ENCODE measurements at regions not wholly inside any gene's neighbourhood (a gene's known extent, or its start where the extent isn't known, plus 50 kb on each side); places are given as distances from the start of the nearest gene placed in this dataset.

DNA sequence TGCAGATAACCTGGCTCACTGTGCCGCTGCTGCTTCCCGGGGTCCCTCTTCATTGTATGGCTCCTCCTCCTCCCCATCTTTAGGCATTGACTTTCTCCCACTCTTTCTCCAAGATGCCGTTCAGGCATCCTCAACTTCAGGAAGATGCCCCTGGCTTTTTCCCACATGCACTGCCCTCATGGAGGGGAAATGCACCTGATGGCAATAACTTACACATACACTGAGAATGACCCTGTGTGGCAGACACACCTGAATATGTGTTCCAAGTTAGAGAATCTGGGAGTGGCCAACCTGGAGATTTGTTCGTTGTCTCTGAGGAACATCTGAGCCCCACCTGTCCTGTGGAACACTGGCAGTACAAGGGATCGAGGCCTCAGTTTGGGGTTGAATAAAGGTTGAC, 273.9 kb upstream of the CHD6 start:
- DNase-seq (ENCODE audit: low spot score): no peak

GRCh38 chr20:41889844-41890224, 271.7 kb upstream of the CHD6 start:
- intact Hi-C loops (cut with DNase I): no loop called here
- no peak for DNase-seq (ENCODE audit: low spot score)

More for the DNA sequence above, 273.9 kb upstream of the CHD6 start:
- intact Hi-C loops (cut with DNase I): no loop called here

DNA sequence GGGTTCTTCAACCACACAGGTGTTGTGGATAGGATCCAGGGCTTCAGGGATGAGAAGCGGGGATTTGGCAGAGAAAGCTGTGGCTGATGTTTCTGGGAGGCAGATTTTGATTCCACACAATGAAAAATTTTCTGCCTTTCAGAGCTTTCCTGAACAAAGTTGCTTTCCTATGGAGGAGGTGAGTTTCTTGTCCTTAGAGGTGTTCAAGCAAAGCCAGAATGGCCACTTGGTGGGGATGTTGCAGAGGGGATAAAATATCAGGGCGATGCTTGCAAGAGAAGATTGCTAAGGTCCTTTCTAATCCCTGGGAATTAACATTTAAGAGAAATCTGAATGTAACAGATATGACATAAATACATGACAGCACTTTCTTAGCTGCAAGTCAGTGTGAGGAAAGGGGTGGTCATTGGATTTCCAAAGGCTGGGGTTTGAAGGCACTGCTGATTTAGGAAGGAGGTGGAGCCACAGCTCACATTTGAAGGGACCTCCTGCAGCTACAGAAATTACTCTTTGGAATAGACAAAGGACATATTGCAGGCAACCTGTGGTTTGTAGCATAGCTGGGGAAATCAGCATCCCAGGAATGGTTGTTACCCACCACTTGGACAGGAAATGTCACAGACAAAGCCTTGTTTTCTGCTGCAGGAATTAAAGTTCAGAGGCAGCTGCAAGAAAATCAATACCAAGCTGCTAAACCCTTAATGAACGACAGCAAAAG, 271.1 kb upstream of the CHD6 start:
- DNase-seq (ENCODE audit: low spot score): no peak
- intact Hi-C loops (cut with DNase I): no loop called here

DNA sequence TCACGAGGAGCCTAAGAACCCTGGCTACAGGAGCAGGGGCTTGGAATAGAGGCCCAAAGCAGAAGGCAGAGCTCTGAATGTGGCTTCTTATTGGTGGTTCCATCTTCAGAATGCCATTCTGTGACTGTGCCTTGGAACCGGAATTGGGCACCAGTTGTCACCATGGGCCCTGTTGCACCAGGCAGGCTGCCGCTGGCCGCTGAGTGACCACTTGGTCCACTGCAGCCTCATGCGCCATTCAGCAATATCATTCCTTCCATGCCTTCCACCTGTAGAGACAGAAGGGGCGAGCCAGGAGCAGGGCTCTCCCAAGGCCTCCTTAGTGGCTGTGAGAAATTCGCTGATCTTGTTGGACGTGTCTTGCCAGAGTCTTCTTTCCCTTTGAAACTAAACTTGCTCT, 270.3 kb upstream of the CHD6 start:
- DNase-seq (ENCODE audit: low spot score): no peak
- intact Hi-C loops (cut with DNase I): no loop called here

- no peak for DNase-seq (ENCODE audit: low spot score)
- intact Hi-C loops (cut with DNase I): no loop called here
Observed at GRCh38 chr20:41887500-41887899, 269.3 kb upstream of the CHD6 start.

DNA sequence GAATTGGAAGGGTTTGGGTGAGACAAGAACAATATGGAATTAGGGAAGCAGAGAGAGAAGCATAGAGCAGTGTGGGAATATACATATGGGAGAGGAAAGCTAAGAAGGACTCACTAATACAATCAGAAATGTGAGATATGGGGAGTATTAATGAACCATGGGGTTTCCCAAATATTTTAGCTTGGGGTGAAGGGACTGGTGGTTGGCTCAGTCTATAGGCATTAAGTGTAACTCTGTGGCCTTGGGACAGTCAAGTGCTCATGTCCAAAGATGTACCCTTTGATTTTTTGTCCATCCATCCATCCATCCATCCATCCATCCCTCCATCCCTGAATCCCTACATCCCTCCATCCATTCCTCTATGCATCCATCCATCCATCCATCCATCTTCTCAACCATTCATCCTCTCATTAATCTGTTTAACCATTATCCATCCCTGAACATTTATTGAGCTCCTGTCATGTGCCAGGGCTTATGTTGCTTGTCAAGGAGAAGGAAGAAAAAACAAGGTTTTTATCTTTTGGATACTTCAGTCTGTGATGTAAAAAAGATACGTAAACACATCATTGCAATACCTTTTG, 263.4 kb upstream of the CHD6 start:
- intact Hi-C loops (cut with DNase I): no loop called here
- no peak for DNase-seq (ENCODE audit: low spot score)

- no peak for DNase-seq (ENCODE audit: low spot score)
Observed at GRCh38 chr20:41879123-41879522, 260.9 kb upstream of the CHD6 start.

DNA sequence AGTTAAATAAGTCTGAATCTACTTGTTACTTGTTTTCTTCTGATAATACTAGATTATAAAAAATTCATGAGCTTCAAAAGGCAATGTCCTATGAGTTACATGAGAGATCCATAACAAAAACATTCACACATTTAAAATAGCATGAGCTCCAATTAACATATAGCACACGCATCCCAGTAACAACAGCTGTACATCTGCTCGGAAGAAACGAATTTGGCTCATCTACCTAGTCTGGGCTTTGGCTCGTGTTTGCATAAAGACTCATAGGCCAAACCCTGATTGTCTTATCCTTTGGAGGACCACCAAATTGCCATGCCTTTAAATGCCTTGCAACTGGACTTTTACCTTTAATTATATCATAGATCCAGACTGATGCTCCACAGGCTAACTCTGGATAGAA, 259.7 kb upstream of the CHD6 start:
- DNase-seq (ENCODE audit: low spot score): no peak
- intact Hi-C loops (cut with DNase I): no loop called here

More at GRCh38 chr20:41879123-41879522, 260.9 kb upstream of the CHD6 start:
- intact Hi-C loops (cut with DNase I): no loop called here

DNA sequence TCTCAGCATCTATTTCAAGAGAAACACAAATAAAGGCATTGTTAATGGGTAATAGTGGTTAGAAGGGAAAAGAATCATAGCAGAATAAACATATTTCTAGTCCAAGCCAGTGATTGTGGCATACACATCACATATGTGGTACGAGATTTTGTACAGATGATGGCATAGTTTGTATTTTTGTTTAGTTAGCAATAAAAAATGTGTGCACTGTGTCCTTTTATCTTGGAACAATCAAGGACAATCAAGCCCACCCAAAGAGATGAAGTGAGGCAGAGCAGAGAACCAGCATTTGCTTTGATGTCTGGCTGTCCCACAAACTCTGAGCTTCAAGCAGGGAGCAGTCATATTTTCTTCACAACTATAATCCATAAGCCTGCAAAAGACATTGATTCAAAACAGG, 256.5 kb upstream of the CHD6 start:
- intact Hi-C loops (cut with DNase I): no loop called here

DNA sequence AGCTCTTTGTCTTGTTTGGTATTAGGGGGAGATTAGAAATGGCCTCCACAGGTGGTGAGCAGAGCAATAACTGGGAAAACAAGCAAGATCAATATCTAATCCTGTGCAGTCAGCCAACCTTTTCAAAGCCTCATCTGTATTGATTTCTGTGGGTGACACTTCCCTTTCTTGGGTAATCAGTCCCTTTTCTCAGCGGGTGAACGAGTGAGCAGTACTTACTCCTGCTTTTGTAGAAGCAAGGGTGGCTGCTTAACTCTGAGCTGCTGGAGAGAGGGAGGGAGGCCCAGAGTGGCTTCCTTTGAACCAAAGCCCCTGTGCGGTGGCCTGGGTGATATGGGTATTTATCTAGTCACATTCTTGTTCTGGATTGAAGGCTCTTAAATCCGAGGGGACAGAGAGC, 254.8 kb upstream of the CHD6 start:
- no peak for DNase-seq (ENCODE audit: low spot score)
- intact Hi-C loops (cut with DNase I): no loop called here

More for the DNA sequence above, 256.5 kb upstream of the CHD6 start:
- no peak for DNase-seq (ENCODE audit: low spot score)

GRCh38 chr20:41870869-41871462, 252.8 kb upstream of the CHD6 start:
- intact Hi-C loops (cut with DNase I): no loop called here
- no peak for DNase-seq (ENCODE audit: low spot score)

DNA sequence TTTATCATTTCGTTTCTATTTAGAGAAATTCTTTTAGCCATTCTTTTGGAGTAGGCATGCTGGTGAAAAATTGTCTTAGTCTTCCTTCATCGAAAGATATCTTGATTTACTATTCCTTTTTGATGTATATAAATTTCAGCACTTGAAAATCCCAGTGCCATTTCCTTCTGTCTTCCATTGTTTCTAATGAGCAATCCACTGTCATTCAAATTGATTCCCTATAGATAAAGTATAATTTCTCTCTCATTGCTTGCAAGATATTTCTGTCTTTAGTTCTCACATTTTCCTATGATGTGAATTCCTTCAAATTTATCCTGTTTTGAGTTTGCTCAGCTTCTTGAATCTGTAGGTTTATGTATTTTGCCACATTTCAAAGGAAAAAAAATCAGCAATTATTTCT, 251.1 kb upstream of the CHD6 start:
- no peak for DNase-seq (ENCODE audit: low spot score)
- intact Hi-C loops (cut with DNase I): no loop called here

GRCh38 chr20:41865938-41866337, 247.8 kb upstream of the CHD6 start:
- no peak for DNase-seq (ENCODE audit: low spot score)
- intact Hi-C loops (cut with DNase I): loop anchor here in 1 of 2 donors (2.0 kb wide), 1 partner anchor 395 kb away; no protein-coding TSS in a partner anchor

GRCh38 chr20:41862476-41862875, 244.3 kb upstream of the CHD6 start:
- intact Hi-C loops (cut with DNase I): no loop called here
- DNase-seq (ENCODE audit: low spot score): no peak

DNA sequence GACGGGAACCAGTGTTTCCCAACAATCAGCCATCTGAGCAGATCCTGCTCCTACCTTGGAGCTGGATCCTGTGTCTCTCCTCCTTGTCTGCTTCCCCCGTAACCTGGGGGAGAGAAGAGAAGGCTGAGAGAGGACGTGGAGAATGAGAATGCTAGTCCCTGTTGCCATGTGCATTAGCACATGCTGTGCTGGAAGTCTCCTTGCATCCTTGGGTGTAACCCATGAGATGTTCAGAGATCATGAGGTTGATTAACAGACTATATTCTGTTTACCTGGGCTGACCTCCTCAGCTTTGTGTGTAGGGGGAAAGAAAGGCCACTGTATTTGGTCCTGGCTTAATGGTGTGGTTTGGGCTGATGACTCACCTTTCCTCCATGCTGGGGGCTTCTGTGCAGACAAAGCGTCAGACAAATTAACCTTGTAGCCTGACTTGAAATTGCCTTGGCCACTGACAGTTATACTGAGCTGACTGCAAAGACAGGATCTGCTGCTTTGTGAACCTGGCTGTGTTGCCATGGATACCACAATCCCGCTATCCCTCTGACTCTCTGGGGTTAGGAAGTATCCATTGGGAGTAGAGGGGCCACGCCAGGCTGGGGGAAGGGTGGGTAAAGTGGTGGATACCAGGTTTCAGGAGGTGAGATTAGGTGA, 243.7 kb upstream of the CHD6 start:
- DNase-seq (ENCODE audit: low spot score): no peak
- intact Hi-C loops (cut with DNase I): no loop called here

- no peak for DNase-seq (ENCODE audit: low spot score)
- intact Hi-C loops (cut with DNase I): no loop called here
Observed at GRCh38 chr20:41854765-41855164, 236.6 kb upstream of the CHD6 start.

DNA sequence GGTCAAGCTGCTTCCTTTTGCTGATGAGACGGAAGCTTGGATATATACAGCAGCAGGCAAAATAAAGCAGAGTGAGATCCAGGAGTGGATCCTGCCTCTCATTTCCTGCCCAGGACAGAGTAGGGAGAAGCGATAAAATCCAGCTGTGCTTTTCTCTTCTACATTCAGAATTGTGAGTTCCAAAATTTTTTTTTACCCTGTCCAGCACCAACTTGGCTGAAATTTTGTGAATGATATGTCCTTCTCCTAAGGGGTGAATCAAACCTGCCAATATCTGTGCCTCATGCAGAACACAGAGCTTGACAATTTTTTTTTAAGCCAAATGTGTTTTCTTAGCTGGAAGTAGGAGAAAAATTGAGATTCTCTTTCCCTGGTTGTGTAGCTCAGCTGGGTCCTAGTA, 235.6 kb upstream of the CHD6 start:
- intact Hi-C loops (cut with DNase I): no loop called here
- DNase-seq (ENCODE audit: low spot score): no peak

GRCh38 chr20:41848180-41848579, 230.0 kb upstream of the CHD6 start:
- DNase-seq (ENCODE audit: low spot score): no peak
- intact Hi-C loops (cut with DNase I): no loop called here

GRCh38 chr20:41837669-41838224, 219.6 kb upstream of the CHD6 start:
- intact Hi-C loops (cut with DNase I): no loop called here
- DNase-seq (ENCODE audit: low spot score): no peak

GRCh38 chr20:41833739-41834138, 215.6 kb upstream of the CHD6 start:
- intact Hi-C loops (cut with DNase I): no loop called here
- no peak for DNase-seq (ENCODE audit: low spot score)

Data from posterior vena cava (tissue), 2 donors.